ENCODE measurements at regions not wholly inside any gene's neighbourhood (a gene's known extent, or its start where the extent isn't known, plus 50 kb on each side); places are given as distances from the start of the nearest gene placed in this dataset.
"Not testable (repeated sequence)": the region's sequence is repeated elsewhere in the genome, so short reads cannot be mapped to it uniquely, and the experiment has no call there.

DNA sequence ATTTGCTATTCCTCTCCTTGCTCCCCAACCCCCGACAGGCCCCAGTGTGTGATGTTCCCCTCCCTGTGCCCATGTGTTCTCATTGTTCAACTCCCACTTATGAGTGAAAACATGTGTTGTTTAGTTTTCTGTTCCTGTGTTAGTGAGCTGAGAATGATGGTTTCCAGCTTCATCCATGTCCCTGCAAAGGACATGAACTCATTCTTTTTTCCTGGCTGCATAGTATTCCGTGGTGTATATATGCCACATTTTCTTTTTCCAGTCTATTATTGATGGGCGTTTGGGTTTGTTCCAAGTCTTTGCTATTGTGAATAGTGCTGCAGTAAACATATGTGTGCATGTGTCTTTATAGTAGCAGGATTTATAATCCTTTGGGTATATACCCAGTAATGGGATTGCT lies 412.1 kb downstream of the DCDC2C start:
- TF ChIP-seq EZH2 (IDR thresholded peaks at IDR 0.05; ENCODE audit: insufficient read depth, poor library complexity, severe bottlenecking); EZH2phosphoT487 (IDR thresholded peaks at IDR 0.05; ENCODE audit: insufficient read depth, low read depth): not testable (repeated sequence)

Measured in GM23248 (cell line).